Smooth muscle cell (in vitro differentiated cells): ENCODE measurements at regions not wholly inside any gene's neighbourhood (a gene's known extent, or its start where the extent isn't known, plus 50 kb on each side); places are given as distances from the start of the nearest gene placed in this dataset.

Source experiments
- DNase-seq: peaks from one replicate; lab custom pipeline; 2025; ENCODE audit not compliant: unreplicated experiment; lab: John Stamatoyannopoulos, UW
- H2AFZ ChIP-seq: fragments of 200-600 bp; sonication (generic); 2 replicates; pipeline ENCODE4 v1.6.0; 2016; ENCODE audit warnings: antibody characterized with exemption, low read depth, mild to moderate bottlenecking
- H3F3A ChIP-seq: fragments of 200-600 bp; sonication (generic); 2 replicates; pipeline ENCODE4 v1.6.0; 2017; ENCODE audit warnings: antibody characterized with exemption, low read depth
- H3K27ac ChIP-seq: fragments of 200-600 bp; sonication (generic); 2 replicates; pipeline ENCODE4 v1.5.1; 2016; ENCODE audit warnings: low read depth, mild to moderate bottlenecking
- H3K27me3 ChIP-seq: fragments of 200-600 bp; sonication (generic); 2 replicates; pipeline ENCODE4 v1.6.1; 2016; ENCODE audit warnings: low read depth, mild to moderate bottlenecking
- H3K36me3 ChIP-seq: fragments of 200-600 bp; sonication (generic); 2 replicates; pipeline ENCODE4 v1.5.1; 2016; ENCODE audit warnings: low read depth
- H3K4me1 ChIP-seq: fragments of 200-600 bp; sonication (generic); 2 replicates; pipeline ENCODE4 v1.5.1; 2016; ENCODE audit warnings: low read depth
- H3K4me2 ChIP-seq: fragments of 200-600 bp; sonication (generic); 2 replicates; pipeline ENCODE4 v1.6.0; 2016; ENCODE audit warnings: mild to moderate bottlenecking
- H3K4me3 ChIP-seq: fragments of 200-600 bp; sonication (generic); 2 replicates; pipeline ENCODE4 v1.5.1; 2016; ENCODE audit warnings: mild to moderate bottlenecking
- H3K79me2 ChIP-seq: fragments of 200-600 bp; sonication (generic); 2 replicates; pipeline ENCODE4 v1.6.0; 2016; ENCODE audit warnings: low read depth, mild to moderate bottlenecking
- H3K9ac ChIP-seq: fragments of 200-600 bp; sonication (generic); 2 replicates; pipeline ENCODE4 v1.6.0; 2016; ENCODE audit warnings: low read depth
- H3K9me3 ChIP-seq: fragments of 200-600 bp; sonication (generic); replicated peaks from 2 replicates; pipeline ENCODE4 v1.5.1; 2016; ENCODE audit warnings: low read depth
- H4K20me1 ChIP-seq: fragments of 200-600 bp; sonication (generic); 2 replicates; pipeline ENCODE4 v1.6.0; 2016; ENCODE audit warnings: low read depth
- WGBS: methylation state at CpG from one replicate; pipeline ENCODE4 v1.1.7; 2016; ENCODE audit warnings: low lambda C conversion rate; 5-methylcytosine and 5-hydroxymethylcytosine counted together
- TF ChIP-seq, protein P1 (sequence below): fragments of 200-600 bp; sonication (generic); IDR thresholded peaks from 2 replicates; pipeline ENCODE4 v1.5.1; 2017; ENCODE audit warnings: borderline replicate concordance, mild to moderate bottlenecking, antibody characterized with exemption; ENCODE audit not compliant: insufficient read depth, poor library complexity, severe bottlenecking

DNA sequence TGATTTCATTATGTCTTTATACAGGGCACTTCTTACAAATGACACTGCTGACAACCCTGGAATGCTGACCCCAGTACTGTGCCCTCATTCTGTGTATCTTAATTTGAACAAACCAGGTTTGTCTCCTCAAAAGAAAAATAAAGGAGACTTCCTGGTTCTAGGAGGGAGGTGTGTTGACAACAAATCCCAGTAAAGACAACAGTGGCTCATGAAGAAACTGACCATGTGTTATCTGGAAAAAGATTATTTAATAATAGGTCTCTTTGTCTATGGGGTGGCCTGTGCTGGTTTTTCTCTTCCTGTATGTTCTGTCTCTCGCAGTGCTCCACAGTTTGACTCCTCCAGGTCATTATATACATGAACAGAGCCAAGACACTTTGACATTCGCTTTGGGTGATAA lies 454.6 kb downstream of the LMO4 start:
- H3K4me2 ChIP-seq, result no peak overlapping the region
- DNase-seq, result no peak
- H3K4me3 ChIP-seq, result no peak overlapping the region
- no peaks in the 10 kb centered on the region for H3K36me3 ChIP-seq
- H3K27ac ChIP-seq, result no peak overlapping the region
- H4K20me1 ChIP-seq, result no peaks in the 10 kb centered on the region
- TF ChIP-seq, protein P1, sequence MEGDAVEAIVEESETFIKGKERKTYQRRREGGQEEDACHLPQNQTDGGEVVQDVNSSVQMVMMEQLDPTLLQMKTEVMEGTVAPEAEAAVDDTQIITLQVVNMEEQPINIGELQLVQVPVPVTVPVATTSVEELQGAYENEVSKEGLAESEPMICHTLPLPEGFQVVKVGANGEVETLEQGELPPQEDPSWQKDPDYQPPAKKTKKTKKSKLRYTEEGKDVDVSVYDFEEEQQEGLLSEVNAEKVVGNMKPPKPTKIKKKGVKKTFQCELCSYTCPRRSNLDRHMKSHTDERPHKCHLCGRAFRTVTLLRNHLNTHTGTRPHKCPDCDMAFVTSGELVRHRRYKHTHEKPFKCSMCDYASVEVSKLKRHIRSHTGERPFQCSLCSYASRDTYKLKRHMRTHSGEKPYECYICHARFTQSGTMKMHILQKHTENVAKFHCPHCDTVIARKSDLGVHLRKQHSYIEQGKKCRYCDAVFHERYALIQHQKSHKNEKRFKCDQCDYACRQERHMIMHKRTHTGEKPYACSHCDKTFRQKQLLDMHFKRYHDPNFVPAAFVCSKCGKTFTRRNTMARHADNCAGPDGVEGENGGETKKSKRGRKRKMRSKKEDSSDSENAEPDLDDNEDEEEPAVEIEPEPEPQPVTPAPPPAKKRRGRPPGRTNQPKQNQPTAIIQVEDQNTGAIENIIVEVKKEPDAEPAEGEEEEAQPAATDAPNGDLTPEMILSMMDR, result no peak
- no peaks in the 10 kb centered on the region for H3K79me2 ChIP-seq
- no peak overlapping the region for H3K9ac ChIP-seq
- no peak overlapping the region for H2AFZ ChIP-seq
- H3K4me1 ChIP-seq, result no peaks in the 10 kb centered on the region
- peaks cover 9% of the 10 kb centered on the region for H3F3A ChIP-seq
- H3K27me3 ChIP-seq, result no peaks in the 10 kb centered on the region
- WGBS, result 92% methylated on average over 2 of the region's 2 CpGs
- H3K9me3 ChIP-seq, result no peaks in the 10 kb centered on the region

DNA sequence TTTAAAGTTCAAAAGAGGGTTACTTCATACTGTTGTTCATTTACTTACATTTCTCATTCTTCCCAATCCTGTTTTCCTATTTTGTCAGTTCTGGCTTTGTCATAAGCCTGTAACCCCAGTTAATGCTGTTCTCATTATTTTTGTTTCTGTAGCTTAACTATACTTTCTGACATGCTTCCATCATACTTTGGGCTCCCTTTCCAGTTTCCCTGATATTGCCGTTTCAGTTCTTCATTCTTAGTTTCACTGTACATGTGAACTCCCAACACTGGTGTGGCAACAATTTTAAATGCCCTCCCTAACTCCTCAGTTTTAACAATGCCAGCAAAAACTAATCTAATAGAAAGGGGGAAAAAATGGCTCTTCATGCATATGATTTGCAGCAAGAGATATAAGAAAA lies 456.7 kb downstream of the LMO4 start:
- no peaks in the 10 kb centered on the region for H3K9me3 ChIP-seq
- no peak overlapping the region for H3K4me2 ChIP-seq
- no peaks in the 10 kb centered on the region for H3K79me2 ChIP-seq
- H4K20me1 ChIP-seq, result no peaks in the 10 kb centered on the region
- no peaks in the 10 kb centered on the region for H3K36me3 ChIP-seq
- 85% methylated on average over 1 of the region's 1 CpG for WGBS
- TF ChIP-seq, protein P1, result no peak
- H2AFZ ChIP-seq, result no peak overlapping the region
- H3K9ac ChIP-seq, result no peak overlapping the region
- H3K27ac ChIP-seq, result no peak overlapping the region
- no peaks in the 10 kb centered on the region for H3K4me1 ChIP-seq
- no peaks in the 10 kb centered on the region for H3K27me3 ChIP-seq
- H3F3A ChIP-seq, result peaks cover 9% of the 10 kb centered on the region
- no peak overlapping the region for H3K4me3 ChIP-seq
- DNase-seq, result no peak

DNA sequence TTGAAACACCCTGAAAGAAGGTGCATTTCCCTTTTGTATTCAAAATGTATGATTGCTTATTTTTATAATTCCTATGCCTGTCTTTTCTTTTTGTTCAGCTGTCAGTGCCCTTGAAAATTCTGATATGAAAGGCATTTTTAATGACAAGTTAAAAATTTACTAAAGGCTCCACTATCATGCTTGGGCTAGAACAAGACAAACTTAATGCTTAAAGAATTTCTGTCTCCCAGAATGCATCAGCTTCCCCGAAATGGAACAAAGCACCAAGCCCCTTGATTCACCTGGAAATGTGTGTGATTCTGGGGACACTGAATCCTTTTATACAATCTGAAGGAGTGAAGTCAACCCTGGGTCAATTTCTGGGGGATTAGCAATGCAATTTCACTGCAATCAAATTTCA lies 457.5 kb downstream of the LMO4 start:
- Histone ChIP-seq H3K4me3 (no peak overlapping the region), H3K4me2 (no peak overlapping the region), H3F3A (peaks cover 9% of the 10 kb centered on the region), H3K36me3 (no peaks in the 10 kb centered on the region), H3K4me1 (no peaks in the 10 kb centered on the region), H2AFZ (peak overlapping the region; percentile 44), H3K9me3 (no peaks in the 10 kb centered on the region), H4K20me1 (no peaks in the 10 kb centered on the region), H3K9ac (no peak overlapping the region), H3K79me2 (no peaks in the 10 kb centered on the region), H3K27me3 (no peaks in the 10 kb centered on the region), H3K27ac (no peak overlapping the region)
- TF ChIP-seq, protein P1, result no peak
- no peak for DNase-seq
- WGBS, result 89% methylated on average over 1 of the region's 1 CpG

DNA sequence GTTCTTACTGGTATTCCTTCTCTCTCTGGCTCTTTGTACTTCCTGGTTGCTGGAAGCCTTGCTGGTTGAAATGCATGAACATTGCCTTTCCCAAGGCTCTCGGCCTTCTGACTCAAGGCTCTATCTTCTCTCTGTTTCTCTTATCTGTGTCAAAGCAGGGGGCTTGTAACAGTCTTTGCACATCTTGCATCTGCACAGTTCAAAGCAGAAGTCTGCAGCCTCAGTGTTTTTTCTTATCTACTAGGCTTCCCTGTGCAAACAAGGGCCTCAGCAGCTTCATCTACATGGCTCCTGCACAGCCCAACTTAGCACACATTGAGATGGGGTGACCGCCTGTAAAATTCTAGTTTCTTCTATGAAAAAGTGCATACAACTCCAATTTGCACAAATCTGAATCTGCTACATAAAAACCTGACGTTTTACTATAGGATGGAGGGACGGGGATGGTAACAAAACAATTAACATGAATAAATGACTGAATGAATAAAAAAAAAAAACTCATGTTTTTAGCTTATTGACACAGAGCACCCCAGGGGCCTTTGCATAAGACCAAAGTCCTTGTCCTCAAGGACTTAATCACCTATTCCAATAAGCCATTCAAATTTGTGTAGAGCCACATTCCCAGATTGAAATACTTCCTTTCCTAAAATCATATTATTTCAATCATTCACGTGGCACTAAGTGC lies 458.3 kb downstream of the LMO4 start:
- Histone ChIP-seq H3F3A (peaks cover 9% of the 10 kb centered on the region), H3K4me3 (no peak overlapping the region), H4K20me1 (no peaks in the 10 kb centered on the region), H3K4me1 (no peaks in the 10 kb centered on the region), H2AFZ (peak overlapping the region; percentile 44), H3K9me3 (no peaks in the 10 kb centered on the region), H3K4me2 (peak overlapping the region; percentile 43), H3K36me3 (no peaks in the 10 kb centered on the region), H3K79me2 (no peaks in the 10 kb centered on the region), H3K27me3 (no peaks in the 10 kb centered on the region), H3K27ac (no peak overlapping the region), H3K9ac (no peak overlapping the region)
- TF ChIP-seq, protein P1, result no peak
- no peak for DNase-seq
- 35% methylated on average over 5 of the region's 5 CpGs for WGBS
